ENCODE measurements at regions not wholly inside any gene's neighbourhood (a gene's known extent, or its start where the extent isn't known, plus 50 kb on each side); places are given as distances from the start of the nearest gene placed in this dataset.

- TF ChIP-seq CTCF (IDR thresholded peaks at IDR 0.05) (no peak), EP300 (IDR thresholded peaks at IDR 0.05) (no peak), POLR2A (IDR thresholded peaks at IDR 0.05) (no peak)
Measured at GRCh38 chr18:37653618-37654017, 88.0 kb upstream of the CELF4 start.
